ENCODE measurements at regions not wholly inside any gene's neighbourhood (a gene's known extent, or its start where the extent isn't known, plus 50 kb on each side); places are given as distances from the start of the nearest gene placed in this dataset.

- no peak for TF ChIP-seq POLR2A (IDR thresholded peaks at IDR 0.05)
- no peak for TF ChIP-seq CTCF (IDR thresholded peaks at IDR 0.05)
- no peak for TF ChIP-seq EP300 (IDR thresholded peaks at IDR 0.05)
Observed at GRCh38 chr4:59037812-59038211, 1927.6 kb upstream of the IGFBP7 start.

All from tibial nerve (tissue), 4 donors.